GM12878 (cell line): ENCODE measurements at regions not wholly inside any gene's neighbourhood (a gene's known extent, or its start where the extent isn't known, plus 50 kb on each side); places are given as distances from the start of the nearest gene placed in this dataset.

Experiments used
- ATAC-seq: fragments of 200-7000 bp; cut with Tn5 transposase; 3 replicates; pipeline ENCODE4 v1.9.1; 2020; ENCODE audit warnings: mild to moderate bottlenecking, moderate library complexity
- BruUV-seq: library from RNA; stranded (reverse); fragments of 400-500 nt; replicated peaks from 2 replicates; lab custom pipeline; 2021; lab: Mats Ljungman, UMichigan
- CTCF ChIA-PET: fragments of 300-600 bp; sonication (Branson Sonifier 250); formaldehyde crosslinking; extraction: SDS; loops from one replicate; lab custom pipeline; 2021; ENCODE audit warnings: inconsistent platforms; lab: Yijun Ruan, JAX
- POLR2A ChIA-PET: fragments of 350-600 bp; formaldehyde crosslinking; extraction: SDS; loops from one replicate; lab custom pipeline; 2021; ENCODE audit warnings: inconsistent platforms; lab: Charles Lee
- RAD21 ChIA-PET: fragments of 300-600 bp; sonication (Branson Sonifier 250); formaldehyde crosslinking; loops from one replicate; lab custom pipeline; 2023; ENCODE audit warnings: antibody characterized with exemption; ENCODE audit not compliant: unreplicated experiment; lab: Charles Lee
- SMC1A ChIA-PET: fragments of 300-600 bp; sonication (Branson Sonifier 250); formaldehyde crosslinking; loops from one replicate; lab custom pipeline; 2023; ENCODE audit not compliant: unreplicated experiment, uncharacterized antibody; lab: Charles Lee
- DNase-seq: peaks from one replicate; pipeline ENCODE4 v3.0.0-alpha.2; 2011; ENCODE audit warnings: low read depth, low spot score
- FAIRE-seq: peaks from 3 replicates; lab custom pipeline; 2011; peaks lifted over from hg19 to GRCh38; lab: Jason Lieb, UNC
- H2AFZ ChIP-seq: 2 replicates; pipeline ENCODE4 v1.6.0; 2011; ENCODE audit warnings: low read depth, low read length, control low read depth; ENCODE audit not compliant: control insufficient read depth
- H3K27ac ChIP-seq: 2 replicates; pipeline ENCODE4 v1.5.1; 2011; ENCODE audit warnings: control low read depth; ENCODE audit not compliant: control insufficient read depth, insufficient read depth
- H3K27me3 ChIP-seq, 2 experiments: replicated peaks in 1 of 2; 2 replicates each; pipeline versions ENCODE4 v1.6.0 to v1.6.1; 2011; ENCODE audit warnings: low read length in 1 of 2; ENCODE audit not compliant: control insufficient read depth in 2 of 2, insufficient read depth in 2 of 2
- H3K36me3 ChIP-seq, 2 experiments: 2 replicates each; pipeline ENCODE4 v1.5.1; 2011; ENCODE audit warnings: low read length in 1 of 2; ENCODE audit not compliant: control insufficient read depth in 2 of 2, insufficient read depth in 2 of 2
- H3K4me1 ChIP-seq: 2 replicates; pipeline ENCODE4 v1.6.1; 2011; ENCODE audit warnings: mild to moderate bottlenecking, low read length, moderate library complexity, mixed read lengths; ENCODE audit not compliant: control insufficient read depth, insufficient read depth
- H3K4me2 ChIP-seq: 2 replicates; pipeline ENCODE4 v1.6.0; 2011; ENCODE audit warnings: control low read depth; ENCODE audit not compliant: control insufficient read depth, insufficient read depth
- H3K4me3 ChIP-seq: fragments of 200-600 bp; sonication (generic); 2 replicates; pipeline ENCODE4 v1.5.1; 2016
- H3K79me2 ChIP-seq: 2 replicates; pipeline ENCODE4 v1.6.0; 2011; ENCODE audit warnings: low read length; ENCODE audit not compliant: control insufficient read depth, insufficient read depth
- H3K9ac ChIP-seq: 2 replicates; pipeline ENCODE4 v1.8.0; 2011; ENCODE audit warnings: low read length, control low read depth, mixed read lengths; ENCODE audit not compliant: control insufficient read depth, insufficient read depth
- H3K9me3 ChIP-seq: replicated peaks from 3 replicates; pipeline ENCODE4 v1.5.1; 2011; ENCODE audit warnings: mild to moderate bottlenecking, low read length; ENCODE audit not compliant: control insufficient read depth, insufficient read depth
- H4K20me1 ChIP-seq: 2 replicates; pipeline ENCODE4 v1.6.0; 2011; ENCODE audit not compliant: control insufficient read depth, insufficient read depth
- CUX1 ChIP-seq: IDR thresholded peaks from 2 replicates; pipeline ENCODE4 v1.6.1; 2012; ENCODE audit warnings: improper control_type of control experiment, low read depth, low read length; ENCODE audit not compliant: insufficient replicate concordance
- TCF7 ChIP-seq: IDR thresholded peaks from 2 replicates; pipeline ENCODE4 v1.6.1; 2014; ENCODE audit warnings: antibody characterized with exemption, borderline replicate concordance
- WGBS: methylation state at CpG from one replicate; pipeline ENCODE4 v1.1.6; 2016; ENCODE audit warnings: low lambda C conversion rate; ENCODE audit not compliant: insufficient replicate concordance, insufficient coverage; ENCODE audit errors: missing lambda C conversion rate; 5-methylcytosine and 5-hydroxymethylcytosine counted together
- in situ Hi-C: fragments of 300-500 bp; cut with MboI; formaldehyde crosslinking; loops from 9 replicates; pipeline ENCODE4 v1.14.3; 2018; ENCODE audit warnings: mixed read lengths
- intact Hi-C: fragments of 100-400 bp; cut with micrococcal nuclease; formaldehyde crosslinking; loops from one replicate; pipeline ENCODE4 v1.14.2; 2022; ENCODE audit not compliant: unreplicated experiment

- Histone ChIP-seq H3K4me3 (no peak overlapping the region), H3K27ac (no peak overlapping the region), H3K36me3 (no peaks in the 10 kb centered on the region), H3K79me2 (no peaks in the 10 kb centered on the region), H3K4me1 (no peaks in the 10 kb centered on the region), H4K20me1 (no peaks in the 10 kb centered on the region), H3K9ac (no peak overlapping the region), H3K9me3 (no peaks in the 10 kb centered on the region), H3K27me3 (no peaks in the 10 kb centered on the region), H2AFZ (no peak overlapping the region), H3K4me2 (no peak overlapping the region)
- TF ChIP-seq TCF7 (no peak), CUX1 (no peak)
- RAD21 ChIA-PET = no interaction called here
- POLR2A ChIA-PET = no interaction called here
- DNase-seq = no peak
- CTCF ChIA-PET = no interaction called here
- in situ Hi-C loops (no loop called here), intact Hi-C loops (no loop called here)
- 5% methylated on average over 1 of the region's 1 CpG for WGBS
- SMC1A ChIA-PET = no interaction called here
- ATAC-seq = no peak
- FAIRE-seq = no peak
- BruUV-seq = no TSS peak
These were observed 236.2 kb downstream of the OSR1 start for GRCh38 chr2:19122220-19122619.
